Jurkat, Clone E6-1 (cell line): ENCODE measurements at regions not wholly inside any gene's neighbourhood (a gene's known extent, or its start where the extent isn't known, plus 50 kb on each side); places are given as distances from the start of the nearest gene placed in this dataset.
"Not testable (repeated sequence)": the region's sequence is repeated elsewhere in the genome, so short reads cannot be mapped to it uniquely, and the experiment has no call there.

Experiments
- DNase-seq: peaks from one replicate; pipeline ENCODE4 v3.0.0-alpha.2; 2011; ENCODE audit warnings: low read depth, low spot score
- H3K4me3 ChIP-seq: 2 replicates; pipeline ENCODE4 v1.5.1; 2011; ENCODE audit warnings: mild to moderate bottlenecking, low read length, control low read depth, moderate library complexity

DNA sequence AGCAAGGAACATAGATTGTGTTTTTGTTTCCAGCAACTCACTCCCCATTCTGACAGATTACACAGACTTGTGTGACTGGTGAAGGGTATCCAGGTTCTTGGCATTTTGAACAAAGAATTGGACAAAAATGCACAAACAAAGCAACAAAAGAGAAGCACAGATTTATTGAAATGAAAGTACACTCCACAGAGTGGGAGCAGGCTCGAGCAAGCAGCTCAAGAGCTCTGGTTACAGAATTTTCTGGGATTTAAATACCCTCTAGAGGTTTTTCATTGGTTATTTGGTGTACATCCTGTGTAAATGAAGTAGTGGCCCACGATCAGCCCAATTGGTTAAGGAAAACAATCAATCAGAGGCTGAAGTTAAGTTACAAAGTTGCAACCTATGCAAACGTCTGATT, 155.0 kb upstream of the JADE1 start:
- no peak for DNase-seq
- no peak overlapping the region for H3K4me3 ChIP-seq

DNA sequence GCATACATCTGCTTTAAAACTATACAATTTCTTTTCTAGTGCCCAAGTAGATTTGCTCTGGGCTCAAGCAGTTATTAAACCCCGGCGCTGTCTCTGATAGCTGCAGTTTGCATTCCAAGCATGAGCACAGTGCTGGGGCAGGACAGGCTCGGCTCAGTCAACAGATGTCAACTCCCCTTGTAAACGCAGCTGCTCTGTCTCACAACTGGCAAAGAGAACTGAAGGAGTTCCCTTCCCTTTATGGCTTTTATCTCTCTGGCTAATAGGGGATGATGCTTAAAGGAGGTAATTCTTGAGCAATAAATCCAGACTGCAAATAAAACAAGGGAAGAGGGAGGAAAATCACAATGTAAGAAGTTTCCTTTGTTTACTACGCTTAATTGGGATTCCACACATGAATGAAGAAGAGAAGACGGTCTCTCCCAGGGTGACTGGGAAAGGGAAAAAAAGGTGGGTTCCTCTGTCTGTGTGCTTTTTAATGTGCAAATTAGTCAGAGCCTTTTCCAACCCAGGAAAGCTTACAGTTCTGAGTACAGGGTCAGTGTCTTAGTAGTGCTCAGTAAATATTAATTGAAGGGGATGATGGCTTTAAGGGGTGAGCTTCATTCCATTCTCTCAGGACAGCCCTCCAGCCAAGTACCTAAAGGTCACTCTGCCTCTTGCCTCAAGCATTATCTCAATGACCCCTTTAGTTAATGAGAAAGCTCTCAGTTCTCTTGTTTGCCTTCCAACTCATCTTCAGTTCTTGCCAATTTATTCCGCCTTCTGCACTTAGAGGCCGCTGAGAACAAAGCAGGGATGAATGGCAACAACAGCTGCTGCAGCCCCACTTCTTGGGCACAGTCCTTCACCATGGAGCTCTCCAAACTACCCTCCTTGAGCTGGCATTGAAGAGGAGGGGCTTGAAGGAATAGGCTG, 155.7 kb upstream of the JADE1 start:
- DNase-seq = no peak
- H3K4me3 ChIP-seq = no peak overlapping the region

DNA sequence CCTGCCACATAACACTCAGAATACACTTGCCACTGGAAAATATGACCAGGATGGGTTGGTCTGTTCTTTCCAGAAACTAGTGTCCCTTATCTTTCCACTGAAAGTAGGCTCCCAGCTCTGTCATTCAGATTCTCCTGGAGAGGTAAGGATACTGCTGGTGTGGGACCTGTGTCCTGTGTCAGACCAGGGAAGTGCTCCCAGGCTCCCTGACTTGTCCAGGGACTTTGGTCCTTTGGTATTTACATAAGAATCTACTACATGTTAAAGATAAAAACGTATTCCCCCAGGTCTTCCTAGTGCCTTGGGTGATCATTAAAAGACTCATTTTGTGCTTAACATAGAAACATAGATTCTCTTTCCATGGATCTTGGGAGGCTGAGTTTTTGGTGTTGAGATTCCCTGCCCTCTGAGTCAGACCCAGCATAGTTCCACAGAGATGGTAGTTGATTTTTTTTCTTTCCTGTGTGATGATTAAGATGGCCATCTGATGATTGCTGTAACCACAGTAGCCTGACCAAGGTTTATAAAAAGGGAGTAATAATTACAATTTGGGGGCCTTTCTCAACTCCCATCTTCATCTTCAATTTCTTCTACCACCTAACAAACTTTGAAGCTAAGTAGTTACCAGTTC, 159.8 kb upstream of the JADE1 start:
- no peak overlapping the region for H3K4me3 ChIP-seq
- DNase-seq = no peak

DNA sequence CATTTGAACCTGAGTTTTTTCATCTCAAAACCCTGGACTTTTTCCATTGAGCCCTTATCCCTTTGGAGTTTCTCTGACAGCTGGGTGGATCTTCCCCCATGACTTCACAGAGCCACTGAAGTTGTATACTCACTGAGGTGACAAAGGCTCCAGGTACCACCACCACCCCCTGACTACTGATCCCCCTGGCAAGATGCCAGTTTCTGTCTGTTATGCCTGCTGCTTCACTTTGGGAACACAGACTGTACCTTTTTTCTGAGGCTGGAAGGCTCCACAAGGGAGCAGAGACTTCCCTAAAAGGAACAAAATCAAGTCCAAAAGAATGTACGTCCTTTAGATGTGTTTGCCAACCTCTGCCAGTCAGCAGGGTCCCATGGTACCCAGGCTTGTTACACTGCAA, 160.3 kb upstream of the JADE1 start:
- no peak for DNase-seq

DNA sequence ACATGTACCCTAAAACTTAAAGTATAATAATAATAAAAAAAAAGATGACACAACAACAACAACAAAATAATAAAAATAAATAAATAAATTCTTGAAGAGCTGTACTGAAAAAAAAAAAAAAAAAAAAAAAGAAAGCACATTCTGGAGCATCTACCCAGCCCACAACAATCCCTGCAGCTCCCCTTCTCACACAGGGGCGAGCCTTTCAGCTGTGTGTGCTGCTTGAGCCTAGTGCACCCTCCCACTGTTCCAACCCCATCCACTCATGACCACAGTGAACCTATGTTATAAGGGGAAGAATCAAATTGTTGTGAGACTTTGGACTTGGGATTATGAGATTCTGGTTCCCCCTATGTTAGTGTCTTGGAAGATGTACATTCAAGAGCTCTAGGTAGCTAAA, 161.5 kb upstream of the JADE1 start:
- no peak for DNase-seq
- H3K4me3 ChIP-seq = no peak overlapping the region

More for the DNA sequence above, 160.3 kb upstream of the JADE1 start:
- H3K4me3 ChIP-seq = no peak overlapping the region

DNA sequence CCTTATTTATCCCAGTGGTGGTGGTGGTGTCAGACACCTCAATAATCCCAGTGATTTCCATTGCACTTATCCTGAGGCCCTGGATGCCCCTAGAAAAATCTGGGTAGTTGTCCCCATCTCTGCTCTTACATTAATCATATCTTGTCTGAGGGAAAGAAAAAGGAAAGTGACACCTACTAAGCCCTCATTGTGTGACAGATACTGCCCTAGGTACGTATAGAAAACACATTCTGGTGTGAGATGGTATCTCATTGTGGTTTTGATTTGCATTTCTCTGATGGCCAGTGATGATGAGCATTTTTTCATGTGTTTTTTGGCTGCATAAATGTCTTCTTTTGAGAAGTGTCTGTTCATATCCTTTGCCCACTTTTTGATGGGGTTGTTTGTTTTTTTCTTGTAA, 162.6 kb upstream of the JADE1 start:
- not testable (repeated sequence) for H3K4me3 ChIP-seq, DNase-seq

DNA sequence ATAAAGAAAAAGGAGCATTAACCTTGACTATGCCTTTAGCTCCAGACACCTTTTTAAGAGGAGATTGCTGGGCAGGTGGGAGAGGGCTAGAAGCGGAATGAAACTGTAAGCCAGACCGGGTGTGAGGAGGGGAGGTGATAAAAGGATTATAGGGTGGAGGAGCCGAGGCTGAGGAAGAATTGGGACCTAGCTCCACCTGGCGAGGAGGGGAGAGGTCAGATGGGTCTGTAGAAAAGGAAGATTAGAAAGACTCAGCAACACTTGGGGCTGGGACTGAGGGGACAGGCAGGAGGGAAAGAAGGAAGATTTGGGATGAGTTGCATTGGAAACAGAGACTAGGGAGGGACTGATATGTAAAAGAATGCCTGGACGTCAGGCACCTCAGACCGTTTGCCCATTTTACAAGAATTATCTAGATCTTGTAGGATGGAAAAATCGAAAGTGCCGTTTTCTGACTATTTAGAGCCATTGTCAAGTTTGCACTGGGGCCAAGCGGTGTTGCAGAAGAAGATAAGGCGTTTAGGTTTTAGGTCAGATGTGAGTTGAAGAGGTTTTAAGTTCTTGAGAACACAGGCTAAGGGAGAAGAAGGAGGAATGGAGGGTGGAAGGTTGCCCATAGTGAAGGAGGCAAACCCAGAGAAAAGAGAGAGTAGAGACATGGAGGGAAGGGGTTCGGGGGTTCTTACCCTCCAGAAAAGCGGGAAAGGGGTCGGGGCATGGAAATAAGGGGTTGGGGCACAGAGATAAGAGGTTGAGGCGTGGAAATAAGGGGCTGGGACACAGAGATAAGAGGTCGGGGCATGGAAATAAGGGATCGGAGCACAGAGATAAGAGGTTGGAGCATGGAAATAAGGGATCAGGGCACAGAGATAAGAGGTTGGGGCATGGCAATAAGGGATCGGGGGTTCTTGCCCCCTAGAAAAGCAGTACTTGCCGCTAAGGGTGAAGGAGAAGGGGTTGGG, 164.5 kb upstream of the JADE1 start:
- not testable (repeated sequence) for H3K4me3 ChIP-seq, DNase-seq

DNA sequence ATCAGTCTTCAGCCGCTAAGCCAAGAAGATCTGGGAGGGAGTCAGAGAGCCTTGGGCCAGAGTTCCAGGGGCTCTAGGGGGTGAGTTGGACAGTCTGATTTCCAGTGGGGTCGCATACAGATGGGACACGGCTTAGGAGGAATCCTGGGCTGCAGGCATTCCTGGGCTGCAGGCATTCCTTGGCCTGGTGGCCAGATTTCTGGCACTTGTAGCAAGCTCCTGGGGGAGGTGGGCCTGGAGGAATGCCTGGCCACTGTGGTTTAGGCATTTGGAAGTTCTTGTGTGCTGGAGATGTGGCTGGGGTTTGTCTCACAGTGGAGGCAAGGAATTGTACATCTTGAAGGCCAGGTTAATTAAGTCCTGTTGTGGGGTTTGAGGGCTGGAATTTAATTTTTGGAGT, 165.4 kb upstream of the JADE1 start:
- H3K4me3 ChIP-seq, DNase-seq: not testable (repeated sequence)

DNA sequence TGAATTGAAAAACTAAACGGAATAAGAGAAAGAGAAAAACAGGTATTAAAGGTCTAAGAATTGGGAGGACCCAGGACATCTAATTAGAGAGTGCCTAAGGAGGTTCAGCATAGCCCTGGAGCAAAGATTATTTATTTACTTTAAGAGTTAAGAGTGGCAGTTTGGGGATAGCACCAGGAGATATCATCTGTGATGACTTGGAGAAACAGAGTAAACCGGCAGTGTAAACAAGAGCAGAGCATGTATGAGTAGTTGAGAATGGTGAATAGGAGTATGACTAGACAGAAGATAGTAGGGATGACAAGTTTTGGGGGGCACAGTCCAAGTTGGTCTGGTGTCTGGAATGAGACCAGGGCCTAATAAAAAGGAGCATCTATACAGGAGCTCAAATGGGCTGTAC, 167.9 kb upstream of the JADE1 start:
- DNase-seq, H3K4me3 ChIP-seq: not testable (repeated sequence)

DNA sequence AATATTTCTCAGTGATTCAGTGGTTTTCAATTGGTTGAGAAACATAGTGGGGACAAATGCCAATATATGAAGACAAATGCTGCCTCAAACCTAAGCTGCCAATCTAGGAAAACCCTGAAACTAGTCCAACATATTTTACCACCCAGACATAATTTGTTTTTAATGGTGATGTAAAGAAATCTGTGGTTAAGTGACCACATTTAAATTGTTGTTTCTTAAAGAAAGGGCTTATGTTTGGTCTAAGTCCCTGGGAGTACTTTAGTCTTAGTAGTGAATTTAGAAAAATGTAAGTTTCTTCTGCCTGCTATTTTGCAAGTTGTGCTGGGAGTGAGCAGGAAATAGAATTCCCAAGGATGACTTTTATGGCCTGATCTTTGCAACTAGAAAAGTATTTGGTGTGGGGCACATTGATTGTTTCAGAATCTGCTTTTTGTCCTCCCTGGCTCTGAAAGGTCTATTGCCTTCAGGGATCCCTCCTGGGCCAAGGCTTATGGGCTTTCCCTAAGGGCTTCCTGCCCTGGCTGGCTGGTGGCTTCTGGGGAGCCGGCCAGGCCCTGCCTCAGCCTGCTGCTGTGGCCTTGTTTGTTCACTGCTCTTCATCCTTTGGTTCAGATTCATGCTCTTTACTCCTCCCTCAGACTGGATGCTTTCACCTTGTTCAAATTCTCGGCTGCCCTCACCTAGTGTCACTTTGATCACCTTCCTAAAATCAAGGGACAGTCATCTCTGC, 169.8 kb upstream of the JADE1 start:
- DNase-seq = no peak
- no peak overlapping the region for H3K4me3 ChIP-seq

DNA sequence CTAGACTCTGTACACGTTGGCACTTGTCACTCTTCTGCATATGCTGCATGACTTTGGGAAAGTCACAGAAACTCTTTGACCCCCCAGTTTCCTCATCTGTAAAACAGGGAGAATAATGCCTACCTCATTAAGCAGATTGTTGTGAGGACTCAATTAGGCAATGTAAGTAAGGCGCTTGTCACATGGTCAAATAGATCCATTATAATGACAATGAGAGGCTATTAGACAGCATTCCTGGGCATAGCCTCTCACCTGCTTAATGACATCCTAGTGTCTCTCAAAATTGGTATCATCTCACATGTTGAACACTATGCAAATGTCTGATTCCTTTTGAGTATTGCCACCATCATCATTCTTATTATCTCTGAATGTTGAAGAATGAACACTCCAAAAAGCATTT, 172.6 kb upstream of the JADE1 start:
- no peak for DNase-seq
- no peak overlapping the region for H3K4me3 ChIP-seq

DNA sequence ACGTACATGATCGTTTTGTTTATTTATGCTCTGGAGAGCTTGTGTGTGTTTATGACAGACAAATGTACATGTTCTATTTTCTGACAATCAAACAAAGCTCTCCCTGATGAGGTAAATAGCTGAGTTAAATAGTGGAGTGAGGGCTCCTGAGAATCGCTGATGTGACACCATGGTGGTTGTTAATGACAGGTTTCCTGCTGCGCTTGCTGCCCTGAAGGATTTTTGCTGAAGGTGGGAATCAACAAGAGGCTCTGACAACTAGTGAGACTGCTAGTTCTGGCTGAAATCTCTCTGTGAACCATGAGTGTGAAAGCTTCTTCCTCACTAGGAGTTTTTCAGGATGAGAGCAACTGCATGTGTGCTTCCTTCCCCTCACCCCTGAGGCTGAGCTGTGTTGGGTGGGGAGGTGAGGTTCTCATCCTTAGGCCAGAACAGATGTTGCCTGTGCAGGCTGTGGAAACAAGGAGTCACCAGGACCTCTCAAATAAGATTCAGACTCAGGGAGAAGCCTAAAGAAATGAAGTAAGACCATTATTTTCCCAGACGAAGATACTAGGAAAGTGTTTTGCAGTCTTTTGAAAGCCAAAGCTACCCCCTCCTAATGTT, 173.4 kb upstream of the JADE1 start:
- H3K4me3 ChIP-seq = no peak overlapping the region
- DNase-seq = no peak

DNA sequence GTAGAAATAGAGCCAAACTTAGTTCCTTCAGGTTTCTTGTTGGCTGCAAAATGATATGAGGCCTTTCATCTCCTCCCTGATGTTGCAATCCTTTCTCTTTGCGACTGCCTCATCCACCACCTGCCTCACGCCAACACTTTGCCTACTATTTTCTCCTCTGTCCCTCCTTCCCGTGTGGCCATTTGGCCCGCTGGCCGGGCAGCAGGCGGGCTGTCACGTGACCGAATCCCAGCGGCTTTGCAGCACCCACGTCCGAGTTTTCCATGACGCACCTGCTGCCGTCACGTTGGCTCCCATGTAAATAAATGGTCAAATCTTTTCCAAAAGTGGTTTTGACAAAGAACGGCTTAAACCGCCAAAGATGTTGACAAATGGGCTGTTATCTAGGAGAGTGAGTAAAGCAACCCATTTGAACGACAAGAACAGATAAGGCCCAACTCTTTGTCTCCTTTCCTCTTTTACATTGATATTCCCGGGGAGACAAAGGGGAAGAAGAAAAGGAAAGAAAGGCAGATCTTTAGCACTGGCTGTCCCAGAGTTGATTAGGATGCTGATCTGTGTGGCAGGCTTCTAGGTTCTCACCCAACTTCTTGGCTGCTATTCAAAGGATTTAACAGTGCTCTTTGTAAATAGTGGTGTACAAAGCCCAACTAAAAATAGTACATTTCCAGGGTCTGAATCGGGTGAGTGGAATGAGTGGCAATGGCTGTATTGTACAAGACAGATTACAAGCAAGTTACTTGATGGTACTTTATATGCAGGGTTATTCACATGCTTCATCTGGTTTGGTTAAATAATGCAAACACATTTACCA, 174.2 kb upstream of the JADE1 start:
- no peak for DNase-seq
- H3K4me3 ChIP-seq = no peak overlapping the region

DNA sequence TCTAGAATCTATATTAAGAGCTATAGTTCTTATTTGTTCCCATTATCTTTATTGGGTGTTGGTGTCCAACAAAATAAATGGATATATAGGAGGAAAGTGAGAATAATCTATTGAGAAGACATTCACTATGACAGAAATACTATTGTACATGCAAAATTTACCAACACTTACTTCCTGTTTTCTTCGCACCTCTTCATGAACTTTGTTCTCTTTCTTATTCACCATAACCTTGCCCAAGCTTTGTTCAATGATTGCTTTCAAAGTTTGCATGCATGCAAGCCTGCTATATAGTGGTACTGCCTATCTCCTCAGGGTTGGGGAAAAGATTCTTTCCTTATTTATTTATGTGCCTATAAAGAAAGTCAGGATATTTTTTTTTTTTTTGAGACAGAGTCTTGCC, 176.4 kb upstream of the JADE1 start:
- H3K4me3 ChIP-seq = no peak overlapping the region
- DNase-seq = no peak

DNA sequence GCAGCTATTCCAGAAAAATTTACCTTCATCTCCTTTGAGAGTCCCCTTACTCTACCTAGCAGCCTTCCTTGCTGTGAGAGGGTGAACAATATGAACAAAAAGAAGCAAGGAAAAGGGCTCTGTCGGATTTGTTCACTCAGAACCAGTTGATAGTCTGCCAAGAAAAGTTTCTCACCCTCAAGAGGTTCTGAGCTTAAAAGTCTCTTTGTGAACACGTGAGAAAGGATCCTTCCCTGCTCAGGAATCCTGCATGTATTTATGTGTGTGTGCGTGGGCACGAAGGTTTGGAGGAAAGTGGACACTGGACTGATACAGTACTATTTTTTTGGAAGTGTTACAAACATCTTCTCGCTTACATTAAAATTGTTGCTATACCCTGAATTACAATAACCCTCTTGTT, 178.6 kb upstream of the JADE1 start:
- no peak for DNase-seq
- H3K4me3 ChIP-seq = no peak overlapping the region

DNA sequence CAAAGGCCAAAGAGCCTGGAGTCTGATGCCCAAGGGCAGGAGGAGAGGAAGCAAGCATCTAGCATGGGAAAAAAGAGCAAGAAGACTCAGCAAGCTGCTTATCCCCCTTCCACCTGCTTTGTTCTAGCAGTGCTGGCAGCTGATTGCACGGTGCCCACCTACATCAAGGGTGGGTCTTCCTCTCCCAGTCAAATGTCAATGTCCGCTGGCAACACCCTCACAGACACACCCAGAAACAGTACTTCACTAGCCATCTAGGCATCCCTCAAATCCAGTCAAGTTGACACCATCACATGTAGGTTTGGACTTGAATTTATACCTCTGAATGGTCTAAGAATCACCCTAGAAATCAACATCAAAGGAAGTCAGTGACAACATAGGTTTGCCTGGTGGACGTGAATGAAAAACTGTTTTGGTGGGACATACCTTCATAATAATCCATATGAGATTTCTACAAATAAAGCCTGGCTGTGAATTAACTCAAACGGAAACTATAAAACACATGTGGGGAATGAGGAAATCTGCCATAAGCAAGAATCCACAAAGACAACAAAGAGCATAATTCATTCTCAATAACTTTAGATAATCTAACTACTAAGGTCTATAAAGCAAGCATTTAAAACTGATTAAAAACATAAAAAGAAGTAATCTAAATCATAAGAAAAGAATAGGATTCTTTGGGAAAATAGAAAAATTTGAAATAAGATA, 185.8 kb upstream of the JADE1 start:
- DNase-seq = no peak
- no peak overlapping the region for H3K4me3 ChIP-seq

DNA sequence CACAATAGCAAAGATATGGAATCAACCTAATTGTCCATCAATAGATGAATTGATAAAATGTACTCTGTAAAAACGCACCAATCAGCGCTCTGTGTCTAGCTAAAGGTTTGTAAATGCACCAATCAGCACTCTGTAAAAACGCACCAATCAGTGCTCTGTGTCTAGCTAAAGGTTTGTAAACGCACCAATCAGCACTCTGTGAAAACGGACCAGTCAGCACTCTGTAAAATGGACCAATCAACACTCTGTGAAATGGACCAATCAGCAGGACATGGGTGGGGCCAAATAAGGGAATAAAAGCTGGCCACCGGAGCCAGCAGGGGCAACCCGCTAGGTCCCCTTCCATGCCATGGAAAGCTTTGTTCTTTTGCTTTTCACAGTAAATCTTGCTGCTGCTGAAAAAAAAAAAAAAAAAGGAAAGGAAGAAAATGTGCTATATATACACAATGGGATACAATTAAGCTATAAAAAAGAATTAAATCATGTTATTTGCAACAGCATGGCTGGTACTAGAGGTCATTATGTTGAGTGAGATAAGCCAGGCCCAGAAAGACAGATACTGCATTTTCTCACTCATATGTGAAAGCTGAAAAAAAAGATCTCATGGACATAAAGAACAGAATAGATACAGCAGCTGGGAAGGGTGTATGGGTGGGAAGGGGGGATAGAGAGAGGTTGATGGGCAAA, 189.1 kb upstream of the JADE1 start:
- H3K4me3 ChIP-seq, DNase-seq: not testable (repeated sequence)
